Suprapubic skin (tissue), 4 donors: ENCODE measurements at regions not wholly inside any gene's neighbourhood (a gene's known extent, or its start where the extent isn't known, plus 50 kb on each side); places are given as distances from the start of the nearest gene placed in this dataset.

ENCODE experiments used
- EP300 ChIP-seq: sonication (generic); formaldehyde crosslinking; IDR thresholded peaks from one replicate; pipeline ENCODE4 v1.6.1; 2017; ENCODE audit warnings: antibody characterized with exemption
- POLR2A ChIP-seq, 2 donors: fragments of 450-650 bp; IDR thresholded peaks; one replicate each; pipeline ENCODE4 v1.6.1; 2017; ENCODE audit warnings: antibody characterized with exemption in 2 of 2, mild to moderate bottlenecking in 2 of 2, moderate library complexity in 2 of 2
- POLR2AphosphoS5 ChIP-seq, 3 donors: sonication (generic); formaldehyde crosslinking; IDR thresholded peaks; one replicate each; pipeline ENCODE4 v1.6.1; 2017; ENCODE audit warnings: antibody characterized with exemption in 3 of 3
- TF ChIP-seq, protein P1 (sequence below), 2 donors: fragments of 200-600 bp in 1 of 2; fragments of 450-650 bp in 1 of 2; sonication (generic) in 1 of 2; IDR thresholded peaks; one replicate each; pipeline ENCODE4 v1.5.1; 2016 to 2019; ENCODE audit warnings: antibody characterized with exemption in 2 of 2, mild to moderate bottlenecking in 1 of 2, moderate library complexity in 1 of 2

DNA sequence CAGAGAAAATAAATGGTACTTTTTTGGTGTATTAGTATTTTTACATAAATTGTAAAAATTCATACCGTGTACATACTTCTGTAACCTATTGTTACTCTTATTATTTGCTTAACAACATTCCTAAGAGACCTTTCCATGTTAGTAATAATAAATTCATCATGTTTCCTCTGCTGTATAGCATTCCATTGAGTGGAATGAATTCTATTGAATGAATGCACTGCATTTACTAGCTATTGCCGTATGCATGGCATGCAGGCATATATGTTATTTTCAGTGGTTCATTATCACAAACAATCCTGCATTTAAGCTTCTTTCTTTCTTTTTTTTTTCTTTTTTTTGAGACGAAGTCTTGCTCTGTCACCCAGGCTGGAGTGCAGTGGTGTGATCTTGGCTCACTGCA lies 137.6 kb upstream of the TBX3 start:
- TF ChIP-seq, protein P1, sequence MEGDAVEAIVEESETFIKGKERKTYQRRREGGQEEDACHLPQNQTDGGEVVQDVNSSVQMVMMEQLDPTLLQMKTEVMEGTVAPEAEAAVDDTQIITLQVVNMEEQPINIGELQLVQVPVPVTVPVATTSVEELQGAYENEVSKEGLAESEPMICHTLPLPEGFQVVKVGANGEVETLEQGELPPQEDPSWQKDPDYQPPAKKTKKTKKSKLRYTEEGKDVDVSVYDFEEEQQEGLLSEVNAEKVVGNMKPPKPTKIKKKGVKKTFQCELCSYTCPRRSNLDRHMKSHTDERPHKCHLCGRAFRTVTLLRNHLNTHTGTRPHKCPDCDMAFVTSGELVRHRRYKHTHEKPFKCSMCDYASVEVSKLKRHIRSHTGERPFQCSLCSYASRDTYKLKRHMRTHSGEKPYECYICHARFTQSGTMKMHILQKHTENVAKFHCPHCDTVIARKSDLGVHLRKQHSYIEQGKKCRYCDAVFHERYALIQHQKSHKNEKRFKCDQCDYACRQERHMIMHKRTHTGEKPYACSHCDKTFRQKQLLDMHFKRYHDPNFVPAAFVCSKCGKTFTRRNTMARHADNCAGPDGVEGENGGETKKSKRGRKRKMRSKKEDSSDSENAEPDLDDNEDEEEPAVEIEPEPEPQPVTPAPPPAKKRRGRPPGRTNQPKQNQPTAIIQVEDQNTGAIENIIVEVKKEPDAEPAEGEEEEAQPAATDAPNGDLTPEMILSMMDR (IDR thresholded peaks at IDR 0.05) = no peak
- no peak for TF ChIP-seq POLR2AphosphoS5 (IDR thresholded peaks at IDR 0.05)
- TF ChIP-seq EP300 = no peak
- TF ChIP-seq POLR2A (IDR thresholded peaks at IDR 0.05) = no peak
